ENCODE measurements at regions not wholly inside any gene's neighbourhood (a gene's known extent, or its start where the extent isn't known, plus 50 kb on each side); places are given as distances from the start of the nearest gene placed in this dataset.

GRCh38 chr2:217262911-217263310 lies 403.0 kb upstream of the TNP1 start:
- DNase-seq = no peak

DNA sequence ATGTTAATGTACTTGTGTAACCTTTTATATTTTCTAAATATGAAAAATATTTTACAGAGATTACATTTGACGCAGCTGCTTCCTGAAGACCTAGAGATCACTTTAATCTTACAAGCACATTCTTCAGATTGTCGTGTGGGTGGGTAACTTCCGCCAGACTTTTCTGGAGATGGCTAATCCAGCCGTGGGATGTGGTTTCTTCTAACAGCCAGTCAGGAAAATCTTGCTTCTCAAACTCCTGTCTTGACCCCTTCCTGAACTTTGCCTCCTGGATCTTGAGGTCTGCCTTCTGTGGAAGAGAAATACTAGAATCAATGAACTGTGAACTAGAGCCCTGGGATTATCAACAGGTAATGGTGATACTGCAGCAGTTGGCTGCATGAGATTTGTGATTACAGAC lies 401.6 kb upstream of the TNP1 start:
- peak; percentile 27 for DNase-seq

DNA sequence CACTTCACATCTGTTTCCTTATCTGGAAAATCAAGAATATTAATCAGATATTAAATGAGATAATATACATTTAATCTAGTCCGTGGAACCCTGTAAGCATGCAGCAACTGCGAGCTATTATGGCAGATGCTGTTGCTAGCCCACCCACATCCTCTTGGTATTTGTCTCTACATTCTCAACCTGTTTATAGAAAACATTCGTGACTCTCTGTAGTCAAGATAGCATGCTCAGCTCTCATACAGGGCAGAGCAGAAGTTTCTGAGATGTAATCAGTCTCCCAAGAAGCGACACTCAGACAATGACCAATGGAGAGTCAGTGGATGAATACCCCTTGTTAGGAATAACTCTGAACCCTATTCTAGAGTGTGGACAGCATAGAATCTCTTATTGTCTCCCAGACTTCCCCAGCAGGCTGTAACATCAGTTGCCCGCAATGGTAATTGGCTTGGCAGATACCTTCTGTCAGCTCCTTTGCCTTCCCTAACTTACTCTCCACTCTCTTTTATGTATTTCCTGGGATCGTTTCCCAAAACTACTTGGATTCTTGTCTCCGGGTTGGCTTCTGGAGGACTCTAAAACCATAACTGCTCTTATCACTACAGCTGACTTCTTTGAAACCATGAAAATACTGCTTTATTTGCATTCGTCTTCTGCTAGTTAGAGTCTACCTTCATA lies 400.7 kb upstream of the TNP1 start:
- DNase-seq = no peak

GRCh38 chr2:217258170-217258569 lies 398.3 kb upstream of the TNP1 start:
- no peak for DNase-seq

DNA sequence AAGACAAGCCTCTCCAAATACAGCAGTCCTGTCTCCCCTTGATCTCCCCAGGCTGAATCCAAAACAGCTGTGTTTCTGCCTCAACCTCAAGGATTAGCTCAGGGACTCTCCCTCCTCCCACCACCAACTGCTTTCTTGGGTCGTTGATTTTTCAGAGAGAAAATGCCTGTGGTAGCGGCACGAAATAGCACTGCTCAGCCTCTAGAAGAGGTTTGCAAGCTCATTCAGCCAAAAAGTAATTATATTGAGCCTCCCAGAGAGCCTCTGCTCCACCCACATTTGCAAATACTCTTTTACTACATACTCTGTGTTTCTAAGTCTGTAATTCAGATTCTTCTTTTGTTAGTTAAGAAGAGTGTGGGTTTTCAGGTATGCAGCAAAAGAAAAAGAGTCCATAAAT lies 396.4 kb upstream of the TNP1 start:
- peak; percentile 67 for DNase-seq

DNA sequence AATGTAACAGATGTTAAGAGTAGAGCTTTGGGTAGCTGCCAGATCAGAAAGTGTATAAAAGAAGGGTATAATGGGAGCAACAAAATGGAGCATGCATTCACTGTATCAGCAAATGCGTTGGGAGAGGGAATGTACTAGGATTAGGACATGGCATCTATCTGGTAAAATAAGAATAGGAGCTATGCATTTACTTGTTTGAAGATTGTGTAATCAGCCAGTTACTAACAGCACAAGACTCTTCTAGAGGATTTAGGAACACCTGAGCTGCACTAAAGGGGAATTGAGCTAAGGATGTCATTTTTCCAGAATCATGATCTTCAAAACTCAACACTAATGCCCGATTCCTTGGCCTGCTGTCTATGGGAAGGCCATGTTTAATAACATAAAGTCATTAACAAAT lies 394.2 kb upstream of the TNP1 start:
- no peak for DNase-seq

DNA sequence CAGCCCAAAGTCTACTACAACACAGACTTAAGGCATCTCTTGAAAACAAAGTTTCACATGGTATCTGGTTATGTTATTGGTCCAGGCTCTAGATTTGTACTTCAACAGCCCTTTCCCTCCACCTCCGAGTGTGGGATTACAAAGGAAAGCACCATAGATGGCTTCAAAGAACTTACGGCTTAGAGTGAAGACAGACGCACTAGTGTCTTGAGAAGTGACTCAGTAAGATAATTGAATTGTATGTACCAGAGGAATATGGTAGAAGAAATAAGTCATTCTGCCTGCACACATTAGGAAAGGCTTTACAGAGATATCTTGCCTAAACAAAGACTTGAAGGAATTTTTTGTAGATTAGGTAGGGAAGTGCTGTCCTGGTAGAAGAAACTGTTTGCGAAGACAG lies 392.3 kb upstream of the TNP1 start:
- DNase-seq = no peak

DNA sequence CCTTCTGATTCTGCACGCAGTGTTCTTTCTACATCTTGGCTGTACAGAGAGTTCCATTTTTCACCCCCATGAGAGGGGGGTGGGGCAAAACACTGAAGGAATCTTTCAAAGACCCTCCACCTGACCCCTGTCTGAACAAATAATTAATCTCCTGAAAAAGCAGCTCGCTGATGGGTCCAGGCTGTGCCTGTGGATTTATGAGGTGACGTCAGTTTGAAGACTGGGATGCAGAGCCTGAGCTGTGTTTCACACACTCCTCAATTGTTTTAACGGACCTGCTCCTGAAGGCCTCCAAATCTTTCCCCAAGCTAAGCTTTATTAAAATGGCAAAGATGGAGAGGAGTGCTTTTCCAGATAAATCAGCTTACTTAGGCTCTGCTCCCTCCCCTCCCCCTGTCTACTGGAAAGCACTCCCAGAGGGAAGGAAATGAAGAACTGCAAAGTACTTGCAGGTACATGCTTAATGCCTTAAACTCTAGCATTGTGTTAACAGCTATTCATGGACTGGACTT lies 390.2 kb upstream of the TNP1 start:
- DNase-seq = no peak

- DNase-seq = no peak
Observed at GRCh38 chr2:217249121-217250012, 389.5 kb upstream of the TNP1 start.

- no peak for DNase-seq
Observed at GRCh38 chr2:217248312-217248935, 388.6 kb upstream of the TNP1 start.

DNA sequence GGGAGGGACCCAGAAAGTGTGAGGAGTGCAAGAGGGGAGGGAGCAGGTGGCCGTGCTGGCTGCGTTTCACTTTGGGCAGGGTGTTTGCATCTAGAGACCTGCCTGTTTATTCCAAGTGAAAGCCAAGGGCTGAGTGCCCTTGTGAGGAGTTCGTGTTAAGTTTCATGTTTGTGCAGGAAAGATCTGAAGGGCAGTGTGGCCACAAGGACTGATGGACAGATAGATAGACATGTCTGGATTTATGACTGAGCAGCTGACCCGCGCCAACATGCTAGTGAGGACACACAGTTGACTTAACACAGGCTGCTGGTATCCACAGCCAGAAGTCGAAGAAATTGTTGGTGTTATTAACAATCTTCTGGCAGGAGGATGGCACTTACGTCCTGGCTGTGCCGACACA lies 387.6 kb upstream of the TNP1 start:
- no peak for DNase-seq

- DNase-seq = no peak
Observed at GRCh38 chr2:217246108-217246507, 386.2 kb upstream of the TNP1 start.

- no peak for DNase-seq
Observed at GRCh38 chr2:217244815-217245214, 385.0 kb upstream of the TNP1 start.

GRCh38 chr2:217242947-217243346 lies 383.1 kb upstream of the TNP1 start:
- DNase-seq = no peak

DNA sequence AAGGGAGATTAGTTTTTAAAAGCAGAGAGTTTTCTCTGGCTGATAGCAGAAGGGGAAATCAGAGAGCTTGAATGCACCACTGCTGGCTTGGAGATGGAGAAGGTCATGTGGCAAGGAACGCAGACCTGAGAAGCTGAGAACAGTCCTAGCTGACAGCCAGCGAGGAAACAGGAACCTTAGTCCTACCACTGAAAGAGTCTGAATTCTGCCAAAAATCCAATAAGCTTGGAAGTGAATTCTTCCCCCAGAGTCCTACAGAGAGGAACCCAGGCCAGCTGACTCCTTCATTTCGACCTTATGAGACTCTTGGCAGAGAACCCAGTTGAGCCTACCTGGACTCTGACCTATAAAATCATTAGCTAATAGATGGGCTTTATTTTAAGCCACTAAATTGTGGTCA lies 371.9 kb upstream of the TNP1 start:
- DNase-seq = no peak

DNA sequence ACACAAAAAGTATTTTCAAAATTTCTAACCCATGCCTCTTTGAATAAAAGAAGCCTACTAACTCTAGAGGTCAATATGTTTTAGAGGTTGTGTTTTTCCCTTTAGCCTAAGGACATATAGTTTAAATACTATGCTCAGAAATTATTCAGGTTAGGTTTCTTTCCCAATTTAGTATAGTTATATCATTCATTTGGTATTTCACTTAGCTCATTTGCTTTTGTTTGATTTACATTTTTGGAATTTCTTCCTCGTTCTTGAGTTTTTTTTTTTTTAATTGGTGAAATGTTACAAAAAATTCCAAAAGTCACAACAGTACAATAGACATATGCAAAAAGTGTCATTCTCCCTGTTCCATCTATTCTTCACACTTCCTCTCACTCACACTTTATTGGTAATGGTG lies 371.3 kb upstream of the TNP1 start:
- peak; percentile 47 for DNase-seq

DNA sequence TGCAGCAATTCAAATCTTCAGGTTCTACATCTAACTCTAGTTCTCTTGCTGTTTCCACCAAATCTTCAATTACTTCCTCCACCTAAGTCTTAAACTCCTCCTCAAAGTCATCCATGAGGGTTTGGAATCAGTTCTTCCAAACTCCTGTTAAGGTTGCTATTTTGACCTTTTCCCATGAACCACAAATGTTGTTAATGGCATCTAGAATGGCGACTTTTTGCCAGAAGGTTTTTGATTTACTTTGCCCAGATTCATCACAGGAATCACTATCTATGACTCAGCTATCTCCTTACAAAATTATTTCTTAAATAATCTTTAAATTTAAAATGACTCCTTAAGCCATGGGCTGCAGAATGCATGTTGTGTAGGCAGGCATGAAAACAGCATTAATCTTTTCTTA lies 368.9 kb upstream of the TNP1 start:
- DNase-seq = no peak

DNA sequence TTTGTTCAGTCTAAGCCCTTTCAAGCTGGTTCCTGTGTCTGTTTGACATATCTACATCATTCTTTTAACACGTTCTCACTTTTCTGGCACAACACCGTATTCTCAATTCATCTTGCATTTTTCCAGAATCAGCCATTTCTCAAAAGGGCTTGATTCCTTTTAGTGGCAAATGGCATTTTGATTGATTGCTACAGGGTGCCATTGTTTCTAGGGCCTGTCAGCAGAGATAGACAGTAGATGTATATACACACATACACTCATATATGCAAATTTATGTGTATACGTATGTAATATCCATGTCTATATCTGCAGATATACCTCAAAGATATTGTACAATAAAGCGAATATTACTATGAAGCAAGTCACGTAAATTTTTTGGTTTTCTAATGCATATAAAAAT lies 367.9 kb upstream of the TNP1 start:
- DNase-seq = no peak

- no peak for DNase-seq
Observed at GRCh38 chr2:217225596-217225995, 365.7 kb upstream of the TNP1 start.

DNA sequence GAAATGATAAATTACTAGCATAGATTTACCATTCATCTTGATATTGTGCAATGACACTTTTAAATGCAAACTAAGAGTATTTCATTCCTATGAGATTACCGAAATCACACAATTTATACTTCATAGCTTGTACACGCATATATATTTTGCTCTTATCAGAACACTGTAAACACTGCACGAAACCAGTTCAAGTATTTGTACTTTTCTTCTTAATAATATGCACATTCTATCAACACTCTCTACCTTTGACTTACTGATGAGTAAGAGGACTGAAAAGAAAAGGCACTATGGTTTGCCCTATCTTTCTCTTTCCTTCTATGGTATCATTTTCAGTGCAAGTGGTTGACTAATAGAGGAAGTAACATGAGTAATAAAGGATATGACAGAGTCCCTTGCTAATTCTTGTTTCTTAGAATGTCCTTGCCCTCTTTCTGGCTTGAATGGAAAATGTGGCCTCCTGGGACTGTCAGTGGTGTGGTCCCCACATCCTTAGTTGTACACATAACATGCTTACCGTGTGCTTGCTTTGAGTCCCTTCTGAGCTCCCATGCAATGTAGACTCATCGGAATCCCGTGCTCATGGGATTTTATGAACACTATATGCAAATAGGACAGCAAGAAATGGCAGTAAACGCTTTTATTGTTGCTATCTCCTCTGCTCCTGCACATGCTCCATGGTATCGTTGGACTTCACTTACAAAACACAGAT lies 363.5 kb upstream of the TNP1 start:
- peak; percentile 89 for DNase-seq

- no peak for DNase-seq
Observed at GRCh38 chr2:217222309-217222910, 362.5 kb upstream of the TNP1 start.

DNA sequence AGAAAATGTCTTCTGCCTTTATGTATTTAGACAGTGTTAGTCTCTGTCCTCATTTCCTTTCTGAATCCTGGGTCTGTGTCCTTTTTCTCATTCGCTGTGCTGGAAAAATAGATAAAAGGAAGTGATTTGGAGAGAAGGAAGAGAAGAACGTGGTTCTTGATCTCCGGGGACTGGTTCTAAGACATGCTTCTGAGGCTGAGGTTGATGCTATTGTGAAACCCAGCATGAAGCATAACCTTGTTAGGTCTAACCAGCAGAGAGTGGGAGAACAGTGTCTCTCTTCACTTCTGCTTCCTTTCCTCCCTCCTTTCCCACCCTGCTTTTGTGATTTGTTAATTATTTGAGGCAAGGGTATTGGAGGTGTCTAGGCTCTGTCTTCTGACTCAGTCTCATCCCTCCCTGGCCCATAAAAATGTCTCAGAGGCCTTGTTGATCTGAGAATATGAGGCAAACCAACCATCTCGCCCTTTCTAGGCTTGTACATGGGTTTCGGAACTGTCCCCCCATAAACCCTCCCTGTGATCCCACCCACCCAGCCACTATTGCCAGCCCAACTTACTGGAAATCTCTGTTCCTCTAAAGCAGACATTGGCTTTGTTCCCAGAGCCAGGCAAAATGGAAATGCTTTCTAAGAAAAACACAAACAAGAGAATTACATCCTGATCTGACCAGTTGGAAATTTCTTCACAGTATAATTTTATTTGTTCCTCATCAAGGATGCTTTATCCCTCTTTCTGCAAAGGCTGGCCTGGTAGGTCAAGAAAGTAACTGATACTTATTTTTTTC lies 360.6 kb upstream of the TNP1 start:
- DNase-seq = no peak
